D721Med (cell line): ENCODE measurements at regions not wholly inside any gene's neighbourhood (a gene's known extent, or its start where the extent isn't known, plus 50 kb on each side); places are given as distances from the start of the nearest gene placed in this dataset.

ENCODE experiments used
- DNase-seq: peaks from one replicate; pipeline ENCODE4 v3.0.0; 2011; ENCODE audit warnings: low spot score; ENCODE audit not compliant: insufficient read length
- FAIRE-seq: peaks from 2 replicates; lab custom pipeline; 2011; peaks lifted over from hg19 to GRCh38; lab: Jason Lieb, UNC
- CTCF ChIP-seq: IDR thresholded peaks from 2 replicates; pipeline ENCODE4 v1.5.1; 2012; ENCODE audit warnings: mild to moderate bottlenecking, control low read depth; ENCODE audit not compliant: insufficient read depth; ENCODE audit errors: missing control alignments

- TF ChIP-seq CTCF = no peak
- FAIRE-seq (no peak), DNase-seq (no peak)
Measured at GRCh38 chr2:21424375-21424774, 300.6 kb downstream of the TDRD15 start.

GRCh38 chr2:21427606-21428005 is 303.8 kb downstream of the TDRD15 start:
- FAIRE-seq (no peak), DNase-seq (no peak)
- no peak for TF ChIP-seq CTCF

GRCh38 chr2:21428754-21429153 is 305.0 kb downstream of the TDRD15 start:
- no peak for FAIRE-seq
- no peak for DNase-seq
- no peak for TF ChIP-seq CTCF

GRCh38 chr2:21429747-21430146 is 306.0 kb downstream of the TDRD15 start:
- no peak for TF ChIP-seq CTCF
- FAIRE-seq (no peak), DNase-seq (no peak)

GRCh38 chr2:21431078-21431477 is 307.3 kb downstream of the TDRD15 start:
- FAIRE-seq (no peak), DNase-seq (no peak)
- TF ChIP-seq CTCF = no peak

- DNase-seq (no peak), FAIRE-seq (no peak)
- TF ChIP-seq CTCF = no peak
Measured at GRCh38 chr2:21438949-21439348, 315.2 kb downstream of the TDRD15 start.

- DNase-seq = no peak
- TF ChIP-seq CTCF = no peak
- FAIRE-seq = no peak
Measured at GRCh38 chr2:21441442-21441841, 317.7 kb downstream of the TDRD15 start.
